GM11168 (cell line): ENCODE measurements at regions not wholly inside any gene's neighbourhood (a gene's known extent, or its start where the extent isn't known, plus 50 kb on each side); places are given as distances from the start of the nearest gene placed in this dataset.

Source experiments
- in situ Hi-C: fragments of 300-500 bp; cut with MboI; formaldehyde crosslinking; loops from one replicate; pipeline ENCODE4 v1.12.0; 2022; ENCODE audit warnings: low sequenced_read_pairs; ENCODE audit not compliant: unreplicated experiment

- in situ Hi-C loops = no loop called here
These were observed 66.5 kb upstream of the CAMK1G start for GRCh38 chr1:209516771-209517680.

GRCh38 chr1:209517681-209518050, 65.8 kb upstream of the CAMK1G start:
- in situ Hi-C loops = no loop called here

GRCh38 chr1:209519786-209520185, 63.7 kb upstream of the CAMK1G start:
- in situ Hi-C loops = no loop called here

- in situ Hi-C loops = no loop called here
These were observed 60.7 kb upstream of the CAMK1G start for GRCh38 chr1:209522826-209523225.

- in situ Hi-C loops = no loop called here
These were observed 57.4 kb upstream of the CAMK1G start for GRCh38 chr1:209526137-209526536.

- in situ Hi-C loops = no loop called here
These were observed 56.1 kb upstream of the CAMK1G start for GRCh38 chr1:209527372-209527771.

- in situ Hi-C loops = no loop called here
These were observed 55.4 kb upstream of the CAMK1G start for GRCh38 chr1:209527993-209528717.

GRCh38 chr1:209529233-209529632, 54.3 kb upstream of the CAMK1G start:
- in situ Hi-C loops = no loop called here

- in situ Hi-C loops = no loop called here
These were observed 52.5 kb upstream of the CAMK1G start for GRCh38 chr1:209531006-209531405.

- in situ Hi-C loops = no loop called here
These were observed 52.0 kb upstream of the CAMK1G start for GRCh38 chr1:209531549-209531948.
